H1 (cell line): ENCODE measurements at regions not wholly inside any gene's neighbourhood (a gene's known extent, or its start where the extent isn't known, plus 50 kb on each side); places are given as distances from the start of the nearest gene placed in this dataset.

Experiments
- TF ChIP-seq, protein P1 (sequence below): fragments of 300-600 bp; sonication (generic); IDR thresholded peaks from 2 replicates; pipeline ENCODE4 v1.7.1; 2012; ENCODE audit warnings: low read length, moderate library complexity, mild to moderate bottlenecking, inconsistent platforms; ENCODE audit not compliant: insufficient replicate concordance

DNA sequence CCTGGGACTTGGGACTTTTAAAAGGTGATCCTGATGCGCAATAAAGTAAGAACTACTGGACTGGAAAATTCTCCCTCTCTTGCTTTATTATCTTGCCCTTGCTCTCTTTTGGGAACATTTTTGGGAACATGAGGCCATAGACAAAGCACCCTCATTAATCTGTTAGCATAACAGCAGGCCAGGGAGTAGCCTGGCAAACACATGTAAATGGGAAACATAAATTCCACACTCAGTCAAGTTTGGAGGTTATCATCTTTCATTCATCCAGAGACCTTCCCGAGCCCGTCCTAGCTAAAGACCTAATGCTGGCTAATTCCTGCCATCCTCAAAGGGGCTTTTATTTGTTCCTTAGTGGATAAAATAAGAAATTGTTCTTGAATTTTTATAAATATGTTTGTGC, 162.8 kb upstream of the ARX start (continued):
- TF ChIP-seq, protein P1, sequence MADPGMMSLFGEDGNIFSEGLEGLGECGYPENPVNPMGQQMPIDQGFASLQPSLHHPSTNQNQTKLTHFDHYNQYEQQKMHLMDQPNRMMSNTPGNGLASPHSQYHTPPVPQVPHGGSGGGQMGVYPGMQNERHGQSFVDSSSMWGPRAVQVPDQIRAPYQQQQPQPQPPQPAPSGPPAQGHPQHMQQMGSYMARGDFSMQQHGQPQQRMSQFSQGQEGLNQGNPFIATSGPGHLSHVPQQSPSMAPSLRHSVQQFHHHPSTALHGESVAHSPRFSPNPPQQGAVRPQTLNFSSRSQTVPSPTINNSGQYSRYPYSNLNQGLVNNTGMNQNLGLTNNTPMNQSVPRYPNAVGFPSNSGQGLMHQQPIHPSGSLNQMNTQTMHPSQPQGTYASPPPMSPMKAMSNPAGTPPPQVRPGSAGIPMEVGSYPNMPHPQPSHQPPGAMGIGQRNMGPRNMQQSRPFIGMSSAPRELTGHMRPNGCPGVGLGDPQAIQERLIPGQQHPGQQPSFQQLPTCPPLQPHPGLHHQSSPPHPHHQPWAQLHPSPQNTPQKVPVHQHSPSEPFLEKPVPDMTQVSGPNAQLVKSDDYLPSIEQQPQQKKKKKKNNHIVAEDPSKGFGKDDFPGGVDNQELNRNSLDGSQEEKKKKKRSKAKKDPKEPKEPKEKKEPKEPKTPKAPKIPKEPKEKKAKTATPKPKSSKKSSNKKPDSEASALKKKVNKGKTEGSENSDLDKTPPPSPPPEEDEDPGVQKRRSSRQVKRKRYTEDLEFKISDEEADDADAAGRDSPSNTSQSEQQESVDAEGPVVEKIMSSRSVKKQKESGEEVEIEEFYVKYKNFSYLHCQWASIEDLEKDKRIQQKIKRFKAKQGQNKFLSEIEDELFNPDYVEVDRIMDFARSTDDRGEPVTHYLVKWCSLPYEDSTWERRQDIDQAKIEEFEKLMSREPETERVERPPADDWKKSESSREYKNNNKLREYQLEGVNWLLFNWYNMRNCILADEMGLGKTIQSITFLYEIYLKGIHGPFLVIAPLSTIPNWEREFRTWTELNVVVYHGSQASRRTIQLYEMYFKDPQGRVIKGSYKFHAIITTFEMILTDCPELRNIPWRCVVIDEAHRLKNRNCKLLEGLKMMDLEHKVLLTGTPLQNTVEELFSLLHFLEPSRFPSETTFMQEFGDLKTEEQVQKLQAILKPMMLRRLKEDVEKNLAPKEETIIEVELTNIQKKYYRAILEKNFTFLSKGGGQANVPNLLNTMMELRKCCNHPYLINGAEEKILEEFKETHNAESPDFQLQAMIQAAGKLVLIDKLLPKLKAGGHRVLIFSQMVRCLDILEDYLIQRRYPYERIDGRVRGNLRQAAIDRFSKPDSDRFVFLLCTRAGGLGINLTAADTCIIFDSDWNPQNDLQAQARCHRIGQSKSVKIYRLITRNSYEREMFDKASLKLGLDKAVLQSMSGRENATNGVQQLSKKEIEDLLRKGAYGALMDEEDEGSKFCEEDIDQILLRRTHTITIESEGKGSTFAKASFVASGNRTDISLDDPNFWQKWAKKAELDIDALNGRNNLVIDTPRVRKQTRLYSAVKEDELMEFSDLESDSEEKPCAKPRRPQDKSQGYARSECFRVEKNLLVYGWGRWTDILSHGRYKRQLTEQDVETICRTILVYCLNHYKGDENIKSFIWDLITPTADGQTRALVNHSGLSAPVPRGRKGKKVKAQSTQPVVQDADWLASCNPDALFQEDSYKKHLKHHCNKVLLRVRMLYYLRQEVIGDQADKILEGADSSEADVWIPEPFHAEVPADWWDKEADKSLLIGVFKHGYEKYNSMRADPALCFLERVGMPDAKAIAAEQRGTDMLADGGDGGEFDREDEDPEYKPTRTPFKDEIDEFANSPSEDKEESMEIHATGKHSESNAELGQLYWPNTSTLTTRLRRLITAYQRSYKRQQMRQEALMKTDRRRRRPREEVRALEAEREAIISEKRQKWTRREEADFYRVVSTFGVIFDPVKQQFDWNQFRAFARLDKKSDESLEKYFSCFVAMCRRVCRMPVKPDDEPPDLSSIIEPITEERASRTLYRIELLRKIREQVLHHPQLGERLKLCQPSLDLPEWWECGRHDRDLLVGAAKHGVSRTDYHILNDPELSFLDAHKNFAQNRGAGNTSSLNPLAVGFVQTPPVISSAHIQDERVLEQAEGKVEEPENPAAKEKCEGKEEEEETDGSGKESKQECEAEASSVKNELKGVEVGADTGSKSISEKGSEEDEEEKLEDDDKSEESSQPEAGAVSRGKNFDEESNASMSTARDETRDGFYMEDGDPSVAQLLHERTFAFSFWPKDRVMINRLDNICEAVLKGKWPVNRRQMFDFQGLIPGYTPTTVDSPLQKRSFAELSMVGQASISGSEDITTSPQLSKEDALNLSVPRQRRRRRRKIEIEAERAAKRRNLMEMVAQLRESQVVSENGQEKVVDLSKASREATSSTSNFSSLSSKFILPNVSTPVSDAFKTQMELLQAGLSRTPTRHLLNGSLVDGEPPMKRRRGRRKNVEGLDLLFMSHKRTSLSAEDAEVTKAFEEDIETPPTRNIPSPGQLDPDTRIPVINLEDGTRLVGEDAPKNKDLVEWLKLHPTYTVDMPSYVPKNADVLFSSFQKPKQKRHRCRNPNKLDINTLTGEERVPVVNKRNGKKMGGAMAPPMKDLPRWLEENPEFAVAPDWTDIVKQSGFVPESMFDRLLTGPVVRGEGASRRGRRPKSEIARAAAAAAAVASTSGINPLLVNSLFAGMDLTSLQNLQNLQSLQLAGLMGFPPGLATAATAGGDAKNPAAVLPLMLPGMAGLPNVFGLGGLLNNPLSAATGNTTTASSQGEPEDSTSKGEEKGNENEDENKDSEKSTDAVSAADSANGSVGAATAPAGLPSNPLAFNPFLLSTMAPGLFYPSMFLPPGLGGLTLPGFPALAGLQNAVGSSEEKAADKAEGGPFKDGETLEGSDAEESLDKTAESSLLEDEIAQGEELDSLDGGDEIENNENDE: no peak
- TF ChIP-seq, all 59 proteins: peak for 0
